NCI-H187 (cell line): ENCODE measurements at regions not wholly inside any gene's neighbourhood (a gene's known extent, or its start where the extent isn't known, plus 50 kb on each side); places are given as distances from the start of the nearest gene placed in this dataset.

ENCODE experiments used
- DNase-seq, 2 experiments: peaks; one replicate each; lab custom pipeline; 2025; lab: John Stamatoyannopoulos, UW

DNA sequence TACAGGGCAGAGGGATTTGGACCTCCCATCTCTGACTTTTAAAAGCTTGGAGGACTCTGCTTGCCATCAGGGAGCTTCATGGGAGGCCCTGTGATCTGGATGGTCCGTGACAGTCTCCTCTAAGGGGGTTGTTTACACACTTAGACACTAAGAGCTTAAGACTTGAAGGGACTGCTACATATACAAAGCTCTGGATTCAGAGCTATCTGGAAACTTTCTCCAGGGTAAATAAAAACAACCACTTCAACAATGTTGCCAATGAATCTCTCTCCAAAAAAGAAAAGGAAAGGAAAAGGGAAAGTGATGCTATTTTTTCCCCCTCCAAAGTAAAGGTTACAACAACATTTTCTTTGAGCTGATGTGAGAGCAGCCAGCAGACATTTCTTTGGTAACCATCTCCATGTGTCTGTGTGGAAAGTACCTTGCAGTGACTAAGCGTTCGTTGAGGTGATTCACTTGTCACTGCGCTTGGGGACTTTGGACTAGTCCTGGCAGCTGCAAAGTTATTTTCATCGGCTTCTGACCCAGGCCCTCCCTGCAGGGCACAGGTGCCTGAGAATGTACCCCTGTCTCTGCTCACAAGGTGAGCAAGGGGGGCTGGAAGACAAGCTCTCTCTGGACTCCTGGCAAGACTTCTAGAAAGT is 262.1 kb upstream of the KLF4 start:
- no peak for DNase-seq

DNA sequence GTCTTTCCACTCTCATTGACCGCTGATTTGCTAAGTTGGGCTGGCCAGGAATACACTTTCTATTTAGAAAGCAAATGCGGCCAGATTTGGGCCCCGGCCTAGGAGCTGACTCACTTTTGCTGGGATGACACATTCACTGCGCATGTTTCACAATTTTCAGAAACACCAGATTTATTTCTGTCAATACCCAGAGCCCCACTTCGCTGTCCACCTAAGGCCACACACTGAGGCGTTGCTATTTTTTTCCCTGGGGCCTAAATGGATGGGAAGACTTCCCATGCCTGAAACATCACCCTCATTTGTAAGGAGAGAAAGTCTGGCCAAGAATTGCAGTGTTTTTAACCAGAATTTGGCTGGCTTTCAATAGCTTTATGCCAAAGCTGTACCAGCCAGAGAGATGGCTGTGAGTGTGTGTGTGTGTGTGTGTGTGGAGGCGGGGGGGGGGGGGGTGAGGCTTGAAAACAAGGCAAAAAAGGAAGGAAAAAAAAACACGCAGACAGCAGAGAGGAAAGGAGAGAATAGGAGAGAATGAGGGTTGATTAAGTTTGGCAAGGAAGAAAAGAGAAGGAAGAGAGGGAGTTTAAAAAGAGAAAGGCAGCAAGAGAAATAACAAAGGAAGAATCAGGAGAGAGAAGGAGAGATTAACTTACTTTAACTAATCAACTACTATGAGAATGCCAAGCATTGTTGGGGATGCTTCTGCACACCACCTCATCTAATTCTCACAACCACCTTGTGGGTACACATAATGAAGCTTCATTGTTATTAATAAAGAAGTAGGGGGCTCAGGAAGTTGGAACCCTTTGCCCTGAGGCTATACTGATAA is 261.4 kb upstream of the KLF4 start:
- DNase-seq: no peak

- DNase-seq: no peak
Observed at GRCh38 chr9:107749787-107750444, 260.3 kb upstream of the KLF4 start.

GRCh38 chr9:107744873-107745272 is 255.3 kb upstream of the KLF4 start:
- DNase-seq: no peak

DNA sequence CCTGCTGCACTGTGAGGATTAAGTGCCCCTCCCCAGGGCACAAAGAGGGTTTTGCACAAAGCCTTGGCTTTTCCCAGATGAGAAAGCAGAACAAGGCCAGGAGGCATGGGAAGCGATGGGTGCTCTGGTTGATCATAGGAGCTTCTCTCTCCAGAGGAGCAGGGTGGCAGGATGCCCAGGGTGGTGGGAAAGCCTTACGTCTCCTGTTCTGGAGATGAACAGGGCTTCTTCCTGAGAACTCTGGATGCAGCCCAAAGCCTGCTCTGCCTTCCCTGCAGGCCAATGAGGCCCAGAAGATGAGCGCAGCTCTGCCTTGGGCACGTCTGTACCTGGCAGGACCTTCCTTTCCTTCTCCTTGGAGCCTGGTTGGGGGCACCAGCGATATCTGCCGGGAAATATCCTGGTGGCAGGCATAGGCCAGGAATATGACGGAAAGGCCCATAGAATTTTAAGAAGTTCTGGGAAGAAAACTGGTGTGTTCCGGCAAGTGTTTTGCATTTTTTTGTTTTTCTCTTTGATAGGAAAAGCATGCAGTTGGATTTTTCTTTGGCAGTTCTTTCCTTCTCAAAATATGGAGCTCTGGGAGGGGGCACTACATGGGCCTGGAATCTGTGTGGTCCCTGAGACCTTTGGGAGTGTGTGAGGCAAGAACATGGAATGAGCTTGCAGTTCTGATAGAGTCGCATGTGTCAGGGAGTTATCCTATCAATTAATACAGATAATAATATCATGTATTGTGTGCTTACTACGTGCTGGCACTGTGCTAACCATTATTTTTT is 253.2 kb upstream of the KLF4 start:
- no peak for DNase-seq

DNA sequence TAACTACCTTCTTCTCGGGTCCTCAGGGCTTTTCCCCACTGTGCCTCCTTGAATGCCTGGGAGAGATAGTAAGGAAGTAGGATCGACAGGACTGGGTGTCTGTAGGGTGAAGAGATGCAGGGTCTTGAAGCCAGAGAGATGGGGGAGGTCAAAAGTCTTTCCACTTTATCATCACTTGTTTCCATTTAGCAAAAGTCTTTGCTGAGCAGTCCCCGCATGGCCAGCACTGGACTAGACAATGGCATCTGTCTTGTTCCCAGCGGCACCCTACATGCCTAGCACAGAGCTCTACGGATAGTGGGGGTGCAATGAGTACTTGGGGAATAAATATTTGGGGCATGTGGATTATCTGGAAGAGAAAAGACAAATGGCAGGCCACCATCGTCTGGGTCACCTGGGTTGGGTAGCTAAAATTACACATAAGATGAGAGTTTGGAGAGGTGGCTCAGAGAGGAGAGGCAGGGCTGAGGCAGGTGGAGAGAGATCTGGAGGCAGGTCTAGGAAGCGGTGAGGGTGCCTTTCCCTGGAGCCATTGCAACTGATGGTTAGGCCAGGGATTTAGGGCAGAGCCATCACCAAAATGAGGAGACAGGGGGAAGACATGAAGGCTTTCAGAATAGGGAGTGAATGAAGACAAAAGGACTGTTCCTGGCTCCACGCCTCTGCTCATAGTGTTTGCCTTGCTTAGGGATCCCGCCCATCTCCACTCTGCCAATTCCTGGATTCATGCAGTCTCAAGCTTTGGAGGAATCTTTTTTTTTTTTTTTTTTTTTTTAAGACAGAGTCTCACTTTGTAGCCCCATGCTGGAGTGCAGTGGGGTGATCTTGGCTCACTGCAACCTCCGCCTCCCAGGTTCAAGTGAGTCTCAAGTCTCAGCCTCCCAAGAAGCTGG is 250.8 kb upstream of the KLF4 start:
- no peak for DNase-seq

DNA sequence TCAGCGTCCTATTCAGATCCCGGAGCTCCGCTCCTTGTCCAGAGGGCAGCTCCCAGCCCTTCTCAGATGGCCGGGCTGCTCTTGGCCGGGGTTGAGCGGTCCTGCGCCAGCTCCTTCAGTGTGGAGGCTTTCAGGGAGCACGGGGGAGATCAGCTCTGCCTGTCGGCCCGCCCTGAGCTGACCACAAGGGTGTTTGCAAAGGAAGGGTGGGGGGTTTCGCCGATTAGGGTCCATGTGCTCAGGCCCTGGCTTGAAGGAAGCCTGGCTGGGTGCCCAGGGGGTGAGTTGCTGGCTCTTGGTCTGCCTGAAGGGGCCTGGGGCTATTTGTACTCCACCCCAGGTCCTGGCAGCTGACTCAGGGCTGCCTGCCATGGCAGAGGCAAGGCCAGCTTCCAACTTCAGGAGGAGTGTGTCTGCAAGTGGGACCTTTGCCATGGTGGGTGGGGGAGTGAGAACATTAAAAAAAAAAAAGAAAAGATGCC is 250.1 kb upstream of the KLF4 start:
- no peak for DNase-seq

DNA sequence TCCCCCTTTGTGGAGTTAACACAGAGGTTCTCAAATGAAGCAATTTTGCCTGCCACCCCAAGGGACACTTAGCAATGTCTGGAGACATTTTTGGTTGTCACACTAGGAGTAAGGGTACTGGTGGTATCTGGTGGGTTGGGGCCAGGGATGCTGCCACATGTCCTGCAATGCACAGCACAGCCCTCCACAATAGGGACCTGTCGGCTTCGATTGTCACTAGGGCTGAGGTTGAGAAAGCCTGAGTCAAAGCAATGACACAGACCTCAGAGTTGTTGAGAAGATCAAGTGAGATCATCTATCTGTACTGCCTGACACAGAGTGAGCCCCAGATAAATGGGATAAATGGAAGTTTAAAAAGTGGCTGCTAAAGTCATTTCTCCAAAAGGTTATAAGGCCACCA is 249.2 kb upstream of the KLF4 start:
- DNase-seq: no peak

DNA sequence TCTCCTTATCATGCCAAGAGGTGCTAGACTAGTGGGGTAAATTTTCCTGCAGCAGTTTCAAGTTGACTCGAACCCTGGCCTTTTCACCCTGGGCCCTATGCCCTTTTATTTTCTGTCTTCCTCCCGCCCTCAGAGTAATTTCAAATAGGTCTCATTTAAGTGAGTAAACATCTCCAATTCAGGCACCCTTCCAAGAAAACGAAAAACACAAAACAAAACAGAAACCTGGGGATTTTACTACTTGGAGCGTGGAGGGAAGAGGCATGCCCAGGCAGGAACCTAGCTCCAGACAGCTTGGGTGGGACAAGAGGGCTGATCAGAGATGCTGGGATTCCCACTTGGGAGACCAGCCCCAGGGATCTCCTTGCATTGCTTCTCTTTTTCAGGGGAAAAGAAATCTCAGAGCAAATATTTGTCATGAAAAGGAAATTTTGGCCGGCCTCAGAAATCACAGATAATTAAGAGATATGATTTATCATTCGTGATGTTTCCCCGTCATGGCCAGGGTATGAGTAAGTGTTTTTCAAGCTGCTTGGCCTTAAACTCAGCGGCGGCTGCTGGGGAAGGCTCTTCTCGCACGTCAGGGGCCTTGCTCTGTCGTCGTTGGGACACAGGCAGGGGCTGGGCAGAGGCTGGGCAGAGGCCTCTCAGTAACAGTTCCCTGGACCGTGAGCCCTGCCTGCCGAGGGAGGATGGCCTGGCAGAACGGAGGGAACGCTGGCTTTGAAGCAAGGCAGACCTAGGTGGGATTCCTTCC is 248.6 kb upstream of the KLF4 start:
- DNase-seq: no peak

DNA sequence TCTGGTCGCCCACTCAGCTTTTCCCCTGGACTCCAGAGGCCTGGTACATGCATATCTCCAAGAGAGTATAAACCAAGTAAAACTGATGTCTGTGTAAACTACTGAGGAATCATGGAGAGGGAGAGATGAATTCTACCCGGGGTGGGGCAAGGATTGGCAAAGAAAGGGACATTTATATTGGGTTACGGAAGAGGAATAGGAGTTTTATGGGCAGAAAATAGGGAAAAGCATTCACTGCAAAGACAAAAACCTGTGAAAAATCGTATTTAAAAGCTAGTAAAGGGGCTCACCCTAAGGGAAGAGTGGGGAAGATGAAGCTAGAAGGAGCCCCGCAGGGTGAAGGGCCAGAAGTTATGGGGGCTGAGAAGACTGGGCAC is 248.0 kb upstream of the KLF4 start:
- DNase-seq: no peak

- no peak for DNase-seq
Observed at GRCh38 chr9:107735821-107736220, 246.3 kb upstream of the KLF4 start.

- DNase-seq: no peak
Observed at GRCh38 chr9:107734256-107735013, 244.9 kb upstream of the KLF4 start.

DNA sequence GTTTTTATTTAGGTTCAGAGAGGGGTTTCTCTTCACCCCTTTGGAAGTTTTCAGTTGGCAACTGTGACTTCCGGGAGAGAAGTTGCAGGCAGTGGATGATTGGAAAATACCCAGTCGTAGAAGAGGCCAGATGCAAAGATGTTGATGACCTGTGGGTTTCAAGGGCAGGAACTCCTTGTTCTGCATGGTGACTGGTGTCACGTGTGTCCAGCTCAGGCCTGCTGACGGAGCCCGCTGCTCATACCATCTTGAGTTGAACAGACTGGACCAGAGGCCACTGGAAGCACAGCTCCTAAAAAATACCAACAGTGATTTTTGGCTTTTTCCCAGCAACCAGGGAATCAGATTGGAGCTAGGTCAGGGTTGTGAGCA is 243.9 kb upstream of the KLF4 start:
- DNase-seq: no peak

GRCh38 chr9:107732781-107733522 is 243.4 kb upstream of the KLF4 start:
- DNase-seq: no peak

GRCh38 chr9:107731115-107731762 is 241.7 kb upstream of the KLF4 start:
- no peak for DNase-seq

DNA sequence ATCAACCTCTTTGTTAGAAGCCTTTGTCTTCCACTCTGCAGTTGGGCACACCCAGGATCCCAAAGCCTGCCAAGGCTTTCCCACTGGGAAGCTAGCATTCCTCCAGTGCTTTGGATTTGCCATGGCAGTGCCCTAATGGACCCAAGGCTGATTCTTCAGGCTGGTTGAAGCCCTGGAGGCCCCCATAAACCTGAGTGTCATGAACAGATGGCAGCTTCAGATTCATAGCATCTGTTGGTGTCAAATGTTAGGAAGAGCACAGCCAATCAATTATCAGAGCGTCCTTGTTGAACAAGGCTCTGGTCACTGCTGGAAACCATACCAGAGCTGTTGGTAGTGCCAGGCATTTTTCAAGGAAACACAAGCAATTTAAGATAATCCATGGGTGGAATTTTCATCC is 241.1 kb upstream of the KLF4 start:
- no peak for DNase-seq

DNA sequence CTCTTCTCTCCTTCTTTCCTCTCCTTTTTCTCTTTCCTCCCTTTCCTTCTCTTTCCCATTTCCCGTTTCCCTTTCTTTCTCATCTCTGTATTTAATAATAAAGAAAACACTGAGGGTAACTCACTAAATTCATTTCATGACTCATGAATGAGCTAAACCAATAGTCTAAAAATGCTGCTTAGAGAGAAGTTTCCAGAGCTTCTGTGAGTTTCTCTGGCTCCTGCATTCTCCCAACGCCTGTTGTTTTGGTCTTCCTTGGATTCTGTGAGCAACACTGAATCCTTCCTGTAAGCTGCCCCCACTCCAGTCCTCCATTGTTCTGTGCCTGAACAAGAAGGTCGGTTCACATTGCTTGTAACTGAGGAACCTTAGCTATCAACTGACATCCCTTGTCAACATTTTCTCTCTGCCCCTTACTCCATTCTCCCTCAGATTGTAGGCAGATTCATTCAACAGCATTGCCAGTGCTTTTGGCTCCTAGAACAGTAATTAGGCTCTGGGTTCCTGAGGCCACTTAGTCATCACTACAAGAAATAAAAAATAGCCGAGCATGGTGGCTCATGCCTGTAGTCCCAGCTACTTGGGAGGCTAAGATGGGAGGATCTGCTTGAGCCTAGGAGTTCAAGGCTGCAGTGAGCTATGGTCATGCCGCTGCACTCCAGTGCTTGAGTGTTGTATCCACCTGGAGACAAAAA is 237.7 kb upstream of the KLF4 start:
- no peak for DNase-seq

DNA sequence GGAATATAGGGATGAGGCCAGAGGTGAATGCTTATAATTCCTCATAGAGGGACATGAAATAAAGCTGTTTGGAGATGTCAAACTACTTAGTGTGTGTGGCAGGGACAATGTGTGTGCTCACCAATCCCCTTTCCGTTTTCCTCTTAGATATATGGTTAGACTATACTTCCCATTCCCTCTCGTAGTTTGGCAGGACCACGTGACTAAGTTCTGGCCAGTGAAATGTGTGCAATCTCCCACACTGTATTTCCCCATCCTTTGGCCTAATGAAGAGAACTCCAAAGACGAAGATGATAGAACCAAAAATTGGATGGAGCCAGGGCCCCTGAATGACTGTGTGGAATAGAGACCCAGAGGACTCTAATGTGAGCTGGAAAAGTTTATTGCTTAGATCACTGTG is 233.4 kb upstream of the KLF4 start:
- DNase-seq: no peak
